Mammary epithelial cell (primary cell): ENCODE measurements at regions not wholly inside any gene's neighbourhood (a gene's known extent, or its start where the extent isn't known, plus 50 kb on each side); places are given as distances from the start of the nearest gene placed in this dataset.

Experiments used
- EZH2 ChIP-seq: IDR thresholded peaks from 2 replicates; pipeline ENCODE4 v1.6.1; 2012; ENCODE audit warnings: low read length, inconsistent platforms, borderline replicate concordance
- TF ChIP-seq, protein P1 (sequence below), 2 donors: IDR thresholded peaks in 1 of 2; conservative IDR thresholded peaks in 1 of 2; 2 replicates each; pipeline ENCODE4 v1.5.1; 2011 to 2012; ENCODE audit warnings: inconsistent platforms in 2 of 2, low read length in 2 of 2, mild to moderate bottlenecking in 2 of 2, control low read depth in 1 of 2, low read depth in 1 of 2; ENCODE audit not compliant: insufficient read depth in 1 of 2; ENCODE audit errors: extremely low read depth in 1 of 2

DNA sequence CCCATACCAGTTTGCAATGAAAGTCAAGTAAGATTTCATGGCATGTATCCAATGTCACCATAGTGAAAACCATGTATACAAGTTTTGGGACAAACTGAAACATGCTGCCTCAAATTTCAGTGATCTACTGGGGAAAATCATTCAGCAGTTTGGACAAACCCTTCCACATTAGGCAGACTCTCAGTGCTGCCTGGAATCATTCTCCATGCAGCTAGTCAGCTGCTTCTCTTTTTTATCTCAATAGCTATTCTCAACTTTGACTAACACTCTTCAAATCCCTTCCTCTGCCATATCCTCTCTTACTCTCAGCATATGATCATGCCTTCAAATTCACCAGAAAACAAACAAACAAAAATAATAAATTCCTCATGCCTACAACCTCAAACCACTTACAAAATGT, 323.3 kb downstream of the MAN2A1 start:
- TF ChIP-seq, protein P1, sequence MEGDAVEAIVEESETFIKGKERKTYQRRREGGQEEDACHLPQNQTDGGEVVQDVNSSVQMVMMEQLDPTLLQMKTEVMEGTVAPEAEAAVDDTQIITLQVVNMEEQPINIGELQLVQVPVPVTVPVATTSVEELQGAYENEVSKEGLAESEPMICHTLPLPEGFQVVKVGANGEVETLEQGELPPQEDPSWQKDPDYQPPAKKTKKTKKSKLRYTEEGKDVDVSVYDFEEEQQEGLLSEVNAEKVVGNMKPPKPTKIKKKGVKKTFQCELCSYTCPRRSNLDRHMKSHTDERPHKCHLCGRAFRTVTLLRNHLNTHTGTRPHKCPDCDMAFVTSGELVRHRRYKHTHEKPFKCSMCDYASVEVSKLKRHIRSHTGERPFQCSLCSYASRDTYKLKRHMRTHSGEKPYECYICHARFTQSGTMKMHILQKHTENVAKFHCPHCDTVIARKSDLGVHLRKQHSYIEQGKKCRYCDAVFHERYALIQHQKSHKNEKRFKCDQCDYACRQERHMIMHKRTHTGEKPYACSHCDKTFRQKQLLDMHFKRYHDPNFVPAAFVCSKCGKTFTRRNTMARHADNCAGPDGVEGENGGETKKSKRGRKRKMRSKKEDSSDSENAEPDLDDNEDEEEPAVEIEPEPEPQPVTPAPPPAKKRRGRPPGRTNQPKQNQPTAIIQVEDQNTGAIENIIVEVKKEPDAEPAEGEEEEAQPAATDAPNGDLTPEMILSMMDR (conservative IDR thresholded peaks at IDR 0.05 in 1 of 2, IDR thresholded peaks at IDR 0.05 in 1 of 2; ENCODE audit: extremely low read depth in 1 of 2, insufficient read depth in 1 of 2, low read depth in 1 of 2, low read length in 2 of 2), result no peak
- no peak for TF ChIP-seq EZH2
